ENCODE measurements at regions not wholly inside any gene's neighbourhood (a gene's known extent, or its start where the extent isn't known, plus 50 kb on each side); places are given as distances from the start of the nearest gene placed in this dataset.

DNA sequence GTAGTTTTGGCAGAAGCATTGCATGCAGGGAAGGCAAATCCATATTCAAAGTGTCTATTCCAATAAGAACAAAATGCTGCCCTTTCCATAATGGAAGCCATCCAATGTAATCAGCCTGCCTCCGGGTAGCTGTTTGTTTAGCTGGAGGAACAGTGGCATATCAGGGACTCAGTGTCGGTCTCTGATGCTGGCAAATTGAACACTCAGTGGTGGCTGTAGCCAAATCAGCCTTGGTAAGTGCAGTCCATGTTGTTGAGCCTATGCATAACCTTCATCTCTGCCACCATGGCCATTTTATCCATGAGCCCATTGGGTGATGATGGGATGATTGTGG, 147.8 kb upstream of the MAX start:
- no peaks in the 10 kb centered on the region for H3K36me3 ChIP-seq (ENCODE audit: insufficient read depth in 1 of 2, low read depth in 1 of 2)
- no peak for DNase-seq
- H3K27ac ChIP-seq = no peak overlapping the region
- no peaks in the 10 kb centered on the region for H3K9me3 ChIP-seq
- no peaks in the 10 kb centered on the region for H3K4me1 ChIP-seq
- 83 to 89% (median 84%) methylated on average over 2 of the region's 2 CpGs for WGBS, 3 donors
- H3K4me3 ChIP-seq = no peak overlapping the region
- intact Hi-C loops (cut with DNase I) = no loop called here
- TF ChIP-seq CTCF (IDR thresholded peaks at IDR 0.05) = no peak
- ATAC-seq = no peak
- no peaks in the 10 kb centered on the region for H3K27me3 ChIP-seq (ENCODE audit: insufficient read depth in 3 of 3, low read length in 2 of 3)

GRCh38 chr14:65251213-65251612, 148.9 kb upstream of the MAX start:
- ATAC-seq = peak in 3 of 4 donors; percentile 73 to 77 (median 77)
- no peaks in the 10 kb centered on the region for H3K27me3 ChIP-seq (ENCODE audit: insufficient read depth in 3 of 3, low read length in 2 of 3)
- no peak overlapping the region for H3K27ac ChIP-seq
- 79 to 86% (median 85%) methylated on average over 1 of the region's 1 CpG for WGBS, 3 donors
- no peaks in the 10 kb centered on the region for H3K4me1 ChIP-seq
- no peaks in the 10 kb centered on the region for H3K36me3 ChIP-seq (ENCODE audit: insufficient read depth in 1 of 2, low read depth in 1 of 2)
- no peaks in the 10 kb centered on the region for H3K9me3 ChIP-seq
- no peak for TF ChIP-seq CTCF (IDR thresholded peaks at IDR 0.05)
- intact Hi-C loops (cut with DNase I) = no loop called here
- DNase-seq = no peak
- no peak overlapping the region for H3K4me3 ChIP-seq

DNA sequence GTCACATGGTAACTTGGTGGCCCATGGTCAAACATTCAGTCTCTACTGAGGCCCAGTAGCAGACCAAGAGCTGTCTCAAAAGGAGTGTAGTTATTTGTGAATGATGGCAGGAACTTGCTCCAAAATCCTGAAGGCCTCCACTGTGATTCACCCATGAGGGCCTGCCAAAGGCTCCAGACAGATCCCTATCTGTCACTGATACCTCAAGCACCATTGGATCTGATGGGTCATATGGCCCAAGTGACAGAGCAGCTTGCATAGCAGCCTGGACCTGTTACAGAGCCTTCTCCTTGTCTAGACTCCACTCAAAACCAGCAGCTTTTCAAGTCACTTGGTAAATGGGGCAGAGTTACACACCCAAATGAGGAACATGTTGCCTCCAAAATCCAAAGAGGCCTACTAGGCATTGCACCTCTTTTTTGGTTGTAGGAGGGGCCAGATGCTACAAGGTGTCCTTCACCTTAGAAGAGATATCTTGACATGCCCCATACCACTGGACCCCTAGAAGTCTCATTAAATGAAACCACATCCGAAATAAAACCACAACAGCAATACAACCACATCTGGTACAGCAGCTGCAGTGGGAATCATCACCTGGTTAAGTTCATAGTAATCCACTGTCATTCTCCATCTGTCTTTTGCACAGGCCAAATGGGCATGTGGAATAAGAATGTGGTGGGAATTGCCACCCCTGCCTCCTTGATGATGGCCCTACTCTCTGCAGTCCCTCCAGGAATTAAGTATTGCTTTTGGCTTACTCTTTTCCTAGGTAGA, 150.4 kb upstream of the MAX start:
- DNase-seq (no peak), ATAC-seq (no peak)
- no peak for TF ChIP-seq CTCF (IDR thresholded peaks at IDR 0.05)
- Histone ChIP-seq H3K27ac (no peak overlapping the region), H3K4me1 (no peaks in the 10 kb centered on the region), H3K36me3 (ENCODE audit: insufficient read depth in 1 of 2, low read depth in 1 of 2) (no peaks in the 10 kb centered on the region), H3K4me3 (no peak overlapping the region), H3K27me3 (ENCODE audit: insufficient read depth in 3 of 3, low read length in 2 of 3) (no peaks in the 10 kb centered on the region), H3K9me3 (no peaks in the 10 kb centered on the region)
- WGBS, 3 donors = 28 to 92% (median 85%) methylated on average over 1 of the region's 1 CpG
- intact Hi-C loops (cut with DNase I) = no loop called here

DNA sequence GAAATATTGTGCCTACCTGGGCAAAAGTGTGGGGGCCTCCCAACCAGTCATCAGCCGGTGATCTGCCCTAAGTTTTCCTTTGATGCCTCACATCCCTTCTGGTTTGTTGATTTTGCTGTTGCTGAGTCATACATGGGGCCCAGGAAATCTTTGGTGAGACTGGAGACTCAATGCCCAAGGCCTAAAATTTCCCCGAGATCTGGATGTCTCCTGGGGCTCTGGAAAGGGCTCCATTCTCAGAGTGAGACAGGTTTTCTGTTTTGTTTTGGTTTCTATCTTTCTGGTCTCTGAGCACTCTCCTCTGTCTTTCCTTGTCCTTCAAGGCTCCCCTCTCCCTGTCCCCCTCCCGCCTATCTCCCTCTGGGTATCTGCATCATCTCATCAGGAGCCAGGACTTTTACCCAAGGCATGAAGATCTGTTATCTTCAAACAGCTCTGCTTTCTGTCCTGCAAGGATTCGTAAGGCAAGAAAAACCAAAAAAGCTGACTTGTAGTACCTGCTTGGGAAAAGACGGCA, 152.8 kb upstream of the MAX start:
- TF ChIP-seq CTCF (IDR thresholded peaks at IDR 0.05) = no peak

More for the DNA sequence above, 152.8 kb upstream of the MAX start:
- H3K4me1 ChIP-seq = no peaks in the 10 kb centered on the region
- no peak for ATAC-seq
- intact Hi-C loops (cut with DNase I) = no loop called here
- H3K27ac ChIP-seq = no peak overlapping the region
- H3K36me3 ChIP-seq (ENCODE audit: insufficient read depth in 1 of 2, low read depth in 1 of 2) = no peaks in the 10 kb centered on the region
- no peaks in the 10 kb centered on the region for H3K27me3 ChIP-seq (ENCODE audit: insufficient read depth in 3 of 3, low read length in 2 of 3)
- H3K4me3 ChIP-seq = no peak overlapping the region
- no peak for DNase-seq
- WGBS, 3 donors = 68 to 79% (median 69%) methylated on average over 5 of the region's 5 CpGs
- no peaks in the 10 kb centered on the region for H3K9me3 ChIP-seq

Measured in psoas muscle (tissue), 7 donors.